Prostate gland (tissue), 2 donors: ENCODE measurements at regions not wholly inside any gene's neighbourhood (a gene's known extent, or its start where the extent isn't known, plus 50 kb on each side); places are given as distances from the start of the nearest gene placed in this dataset.

Source experiments
- DNase-seq: peaks from one replicate; pipeline ENCODE4 v3.0.0-alpha.2; 2019; ENCODE audit warnings: low spot score
- H3K27ac ChIP-seq, 2 donors: fragments of 200-600 bp; sonication (generic); 2 replicates each; pipeline ENCODE4 v1.5.1; 2017 to 2019
- H3K27me3 ChIP-seq: fragments of 200-600 bp; sonication (generic); replicated peaks from 2 replicates; pipeline ENCODE4 v1.5.1; 2019; ENCODE audit not compliant: insufficient read depth
- H3K36me3 ChIP-seq, 2 donors: fragments of 200-600 bp; sonication (generic); 1 replicate in 1 of 2; 2 replicates in 1 of 2; pipeline versions ENCODE4 v1.5.1 to v1.8.1; 2017 to 2019
- H3K4me1 ChIP-seq: fragments of 200-600 bp; sonication (generic); replicated peaks from 2 replicates; pipeline ENCODE4 v1.5.1; 2019
- H3K4me3 ChIP-seq, 2 donors: fragments of 200-600 bp; sonication (generic); 2 replicates each; pipeline ENCODE4 v1.5.1; 2017 to 2019
- H3K9me3 ChIP-seq: fragments of 200-600 bp; sonication (generic); 2 replicates; pipeline ENCODE4 v1.5.1; 2017
- POLR2A ChIP-seq: fragments of 450-650 bp; IDR thresholded peaks from one replicate; pipeline ENCODE4 v1.6.1; 2016; ENCODE audit warnings: antibody characterized with exemption, mild to moderate bottlenecking
- POLR2AphosphoS5 ChIP-seq: sonication (generic); formaldehyde crosslinking; IDR thresholded peaks from one replicate; pipeline ENCODE4 v1.6.1; 2017; ENCODE audit warnings: antibody characterized with exemption
- WGBS: methylation state at CpG from one replicate; pipeline ENCODE4 v1.1.5; 2018; 5-methylcytosine and 5-hydroxymethylcytosine counted together
- intact Hi-C: fragments of 100-400 bp; cut with DNase I; formaldehyde crosslinking; loops from one replicate; pipeline ENCODE4 v1.14.2; 2022
- TF ChIP-seq, protein P1 (sequence below), 4 experiments: fragments of 200-600 bp in 2 of 4; fragments of 450-650 bp in 2 of 4; sonication (generic) in 2 of 4; IDR thresholded peaks; 1 replicate in 3 of 4; 2 replicates in 1 of 4; pipeline ENCODE4 v1.5.1; 2016 to 2019; ENCODE audit warnings: antibody characterized with exemption in 4 of 4, mild to moderate bottlenecking in 2 of 4, moderate library complexity in 2 of 4

DNA sequence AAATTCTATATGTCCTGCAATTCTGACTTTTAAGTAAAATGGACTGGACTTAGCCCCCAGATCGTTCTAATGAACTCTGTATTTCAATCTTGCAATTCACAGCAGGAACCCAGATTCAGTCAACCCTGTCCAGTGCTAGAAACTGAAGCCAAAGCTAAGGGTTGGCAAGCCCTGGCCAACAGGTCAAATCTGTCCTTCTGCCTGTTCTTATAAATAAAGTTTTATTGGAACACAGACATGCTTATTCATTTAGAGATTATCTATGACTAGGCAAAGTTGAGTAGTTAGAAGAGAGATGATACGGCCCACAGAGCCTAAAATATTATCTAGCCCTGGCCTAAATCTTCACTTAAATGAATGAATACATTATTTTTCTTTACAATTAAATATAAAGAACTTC lies 339.2 kb upstream of the JARID2 start:
- intact Hi-C loops = no loop called here
- Histone ChIP-seq H3K36me3 (no peaks in the 10 kb centered on the region), H3K9me3 (no peaks in the 10 kb centered on the region), H3K4me3 (no peak overlapping the region), H3K27me3 (no peaks in the 10 kb centered on the region), H3K4me1 (no peaks in the 10 kb centered on the region), H3K27ac (no peak overlapping the region)
- TF ChIP-seq POLR2AphosphoS5 = no peak
- TF ChIP-seq, protein P1, sequence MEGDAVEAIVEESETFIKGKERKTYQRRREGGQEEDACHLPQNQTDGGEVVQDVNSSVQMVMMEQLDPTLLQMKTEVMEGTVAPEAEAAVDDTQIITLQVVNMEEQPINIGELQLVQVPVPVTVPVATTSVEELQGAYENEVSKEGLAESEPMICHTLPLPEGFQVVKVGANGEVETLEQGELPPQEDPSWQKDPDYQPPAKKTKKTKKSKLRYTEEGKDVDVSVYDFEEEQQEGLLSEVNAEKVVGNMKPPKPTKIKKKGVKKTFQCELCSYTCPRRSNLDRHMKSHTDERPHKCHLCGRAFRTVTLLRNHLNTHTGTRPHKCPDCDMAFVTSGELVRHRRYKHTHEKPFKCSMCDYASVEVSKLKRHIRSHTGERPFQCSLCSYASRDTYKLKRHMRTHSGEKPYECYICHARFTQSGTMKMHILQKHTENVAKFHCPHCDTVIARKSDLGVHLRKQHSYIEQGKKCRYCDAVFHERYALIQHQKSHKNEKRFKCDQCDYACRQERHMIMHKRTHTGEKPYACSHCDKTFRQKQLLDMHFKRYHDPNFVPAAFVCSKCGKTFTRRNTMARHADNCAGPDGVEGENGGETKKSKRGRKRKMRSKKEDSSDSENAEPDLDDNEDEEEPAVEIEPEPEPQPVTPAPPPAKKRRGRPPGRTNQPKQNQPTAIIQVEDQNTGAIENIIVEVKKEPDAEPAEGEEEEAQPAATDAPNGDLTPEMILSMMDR (IDR thresholded peaks at IDR 0.05) = no peak
- no peak for TF ChIP-seq POLR2A
- DNase-seq = no peak
- WGBS = 96% methylated on average over 2 of the region's 2 CpGs

DNA sequence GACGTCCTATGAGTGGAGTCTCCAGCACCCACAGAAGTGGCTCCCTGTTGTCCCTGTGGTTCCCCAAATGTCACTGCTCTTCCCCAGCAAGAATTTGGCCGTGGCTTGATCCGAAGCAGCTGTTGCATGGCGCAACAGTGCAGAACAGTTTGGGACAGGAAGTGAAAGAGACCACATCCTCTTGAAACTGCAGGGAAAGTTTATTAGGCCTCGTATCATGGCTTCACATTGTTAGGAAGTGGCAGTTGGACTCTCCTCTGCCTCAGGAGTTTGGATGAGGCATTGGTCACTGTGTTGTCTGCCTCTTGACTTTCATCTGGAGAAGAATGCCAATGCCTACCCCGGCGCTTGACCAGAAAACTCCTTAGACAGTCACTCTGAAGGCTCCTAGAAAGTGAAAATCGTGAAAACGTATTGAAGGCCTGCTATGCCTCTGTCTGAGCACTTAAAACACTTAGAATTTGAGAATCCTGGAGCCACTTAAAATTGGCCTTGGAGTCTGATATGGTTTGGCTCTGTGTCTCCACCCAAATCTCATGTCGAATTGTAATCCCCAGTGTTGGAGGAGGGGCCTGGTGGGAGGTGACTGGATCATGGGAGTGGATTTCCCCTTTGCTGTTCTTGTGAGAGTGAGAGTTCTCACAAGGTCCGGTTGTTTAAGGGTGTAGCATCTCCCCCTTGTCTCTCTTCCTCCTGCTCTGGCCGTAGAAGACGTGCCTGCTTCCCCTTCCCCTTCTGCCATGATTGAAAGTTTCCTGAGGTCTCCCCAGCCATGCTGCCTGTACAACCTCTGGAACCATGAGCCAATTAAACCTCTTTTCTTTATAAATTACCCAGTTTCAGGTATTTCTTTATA lies 334.9 kb upstream of the JARID2 start:
- H3K27me3 ChIP-seq = no peaks in the 10 kb centered on the region
- TF ChIP-seq POLR2AphosphoS5 (no peak), POLR2A (no peak)
- TF ChIP-seq, protein P1 (IDR thresholded peaks at IDR 0.05) = no peak
- 82% methylated on average over 13 of the region's 13 CpGs for WGBS
- H3K36me3 ChIP-seq = no peaks in the 10 kb centered on the region
- intact Hi-C loops = no loop called here
- no peak overlapping the region for H3K4me3 ChIP-seq
- H3K27ac ChIP-seq = no peak overlapping the region
- no peaks in the 10 kb centered on the region for H3K9me3 ChIP-seq
- no peak for DNase-seq
- no peaks in the 10 kb centered on the region for H3K4me1 ChIP-seq

DNA sequence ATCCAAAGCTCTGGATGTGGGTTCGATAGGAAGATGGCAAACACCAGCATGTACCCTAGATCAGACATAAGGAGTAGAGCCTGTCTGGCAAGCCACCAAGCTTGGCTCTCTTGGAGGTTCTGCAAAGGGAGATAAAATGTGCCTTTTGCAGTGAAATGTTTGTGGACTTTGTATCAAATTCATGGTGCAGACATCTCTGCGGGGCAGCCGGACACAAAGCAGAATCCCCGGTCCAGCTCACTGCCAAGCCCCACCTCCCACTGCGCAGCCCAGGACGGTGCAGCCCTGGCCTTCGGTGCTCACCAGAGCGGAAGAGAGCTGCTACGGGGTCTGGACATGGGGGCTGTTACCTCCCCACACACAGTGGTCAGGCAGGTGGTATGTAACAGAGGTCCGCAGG lies 333.6 kb upstream of the JARID2 start:
- TF ChIP-seq, protein P1 (IDR thresholded peaks at IDR 0.05) = no peak
- no peak for TF ChIP-seq POLR2A
- TF ChIP-seq POLR2AphosphoS5 = no peak
- Histone ChIP-seq H3K36me3 (no peaks in the 10 kb centered on the region), H3K27ac (no peak overlapping the region), H3K27me3 (no peaks in the 10 kb centered on the region), H3K9me3 (no peaks in the 10 kb centered on the region), H3K4me1 (no peaks in the 10 kb centered on the region), H3K4me3 (no peak overlapping the region)
- intact Hi-C loops = no loop called here
- no peak for DNase-seq
- WGBS = 64% methylated on average over 10 of the region's 10 CpGs

DNA sequence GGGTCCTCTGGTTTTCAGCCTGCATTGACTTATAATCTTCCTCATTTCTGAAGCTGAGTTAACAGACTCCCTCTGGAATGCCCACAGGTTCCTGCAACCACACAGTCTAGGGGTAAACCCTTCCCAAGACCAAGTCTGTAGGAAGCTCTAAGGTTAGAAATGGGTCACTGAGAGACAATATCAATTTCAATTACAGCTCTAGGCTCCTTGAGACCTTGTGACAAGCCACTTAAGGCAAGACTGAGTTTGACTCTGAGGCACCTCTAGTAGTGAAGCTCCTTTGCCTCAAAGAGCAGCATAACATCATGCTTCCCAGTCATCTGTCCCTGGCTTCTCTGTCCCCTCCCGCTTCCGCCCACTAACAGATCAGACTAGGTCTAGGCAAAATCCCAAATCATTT lies 333.2 kb upstream of the JARID2 start:
- H3K4me1 ChIP-seq = no peaks in the 10 kb centered on the region
- H3K4me3 ChIP-seq = no peak overlapping the region
- H3K9me3 ChIP-seq = no peaks in the 10 kb centered on the region
- H3K36me3 ChIP-seq = no peaks in the 10 kb centered on the region
- no peak overlapping the region for H3K27ac ChIP-seq
- 83% methylated on average over 2 of the region's 2 CpGs for WGBS
- H3K27me3 ChIP-seq = no peaks in the 10 kb centered on the region
- TF ChIP-seq, protein P1 (IDR thresholded peaks at IDR 0.05) = no peak
- TF ChIP-seq POLR2AphosphoS5 (no peak), POLR2A (no peak)
- intact Hi-C loops = no loop called here
- no peak for DNase-seq

DNA sequence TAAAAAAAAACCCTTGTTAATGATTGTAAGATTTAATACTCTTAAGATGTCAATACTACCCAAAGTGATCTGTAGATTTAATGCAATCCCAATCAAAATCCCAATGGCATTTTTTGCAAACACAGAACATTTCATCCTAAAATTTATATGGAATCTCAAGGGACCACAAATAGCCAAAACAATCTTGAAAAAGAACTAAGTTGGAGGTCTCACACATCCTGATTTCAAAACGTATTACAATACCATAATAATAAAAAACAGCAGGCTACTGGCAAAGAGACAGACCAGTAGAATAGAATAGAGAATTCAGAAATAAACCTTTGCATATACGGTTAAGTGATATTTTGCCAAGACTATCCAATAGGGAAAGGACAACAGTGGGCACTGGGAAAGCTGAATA lies 331.9 kb upstream of the JARID2 start:
- Histone ChIP-seq H3K9me3 (no peaks in the 10 kb centered on the region), H3K36me3 (no peaks in the 10 kb centered on the region), H3K4me3 (no peak overlapping the region), H3K27me3 (no peaks in the 10 kb centered on the region), H3K4me1 (no peaks in the 10 kb centered on the region), H3K27ac (no peak overlapping the region)
- DNase-seq = no peak
- 79% methylated on average over 2 of the region's 2 CpGs for WGBS
- no peak for TF ChIP-seq POLR2AphosphoS5
- TF ChIP-seq, protein P1 (IDR thresholded peaks at IDR 0.05) = no peak
- no peak for TF ChIP-seq POLR2A
- intact Hi-C loops = no loop called here
